Heart right ventricle (tissue), 16 donors: ENCODE measurements at regions not wholly inside any gene's neighbourhood (a gene's known extent, or its start where the extent isn't known, plus 50 kb on each side); places are given as distances from the start of the nearest gene placed in this dataset.

Experiments
- ATAC-seq, 8 donors: fragments of 200-7000 bp; cut with Tn5 transposase; one replicate each; pipeline ENCODE4 v1.9.1; 2020; ENCODE audit warnings: mild to moderate bottlenecking in 8 of 8, moderate library complexity in 8 of 8, moderate number of reproducible peaks in 1 of 8
- DNase-seq, 2 donors: peaks; one replicate each; pipeline ENCODE4 v3.0.0-alpha.2; 2020
- H3K27ac ChIP-seq, 10 donors: fragments of 200-600 bp; sonication (generic) in 2 of 10; one replicate each; pipeline versions ENCODE4 v1.5.0 to v1.8.0; 2020 to 2022; ENCODE audit warnings: mild to moderate bottlenecking in 3 of 10
- H3K27me3 ChIP-seq, 7 donors: fragments of 200-600 bp; one replicate each; pipeline ENCODE4 v1.8.0; 2021 to 2022; ENCODE audit warnings: mild to moderate bottlenecking in 2 of 7
- H3K36me3 ChIP-seq, 9 donors: fragments of 200-600 bp; sonication (generic) in 1 of 9; one replicate each; pipeline versions ENCODE4 v1.5.0 to v1.8.0; 2020 to 2022; ENCODE audit warnings: mild to moderate bottlenecking in 2 of 9
- H3K4me1 ChIP-seq, 9 donors: fragments of 200-600 bp; sonication (generic) in 1 of 9; one replicate each; pipeline versions ENCODE4 v1.5.0 to v1.8.0; 2020 to 2022; ENCODE audit warnings: mild to moderate bottlenecking in 4 of 9
- H3K4me3 ChIP-seq, 10 donors: fragments of 200-600 bp; sonication (generic) in 2 of 10; one replicate each; pipeline versions ENCODE4 v1.5.0 to v1.8.0; 2020 to 2022; ENCODE audit warnings: mild to moderate bottlenecking in 7 of 10, moderate library complexity in 2 of 10
- H3K9me3 ChIP-seq, 11 donors: fragments of 200-600 bp in 10 of 11; sonication (generic) in 2 of 11; one replicate each; pipeline versions ENCODE4 v1.5.0 to v1.8.0; 2013 to 2022; ENCODE audit warnings: mild to moderate bottlenecking in 2 of 11, control low read depth in 1 of 11, moderate library complexity in 1 of 11
- CTCF ChIP-seq, 9 donors: fragments of 200-600 bp; sonication (generic) in 2 of 9; IDR thresholded peaks; one replicate each; pipeline versions ENCODE4 v1.5.0 to v1.8.0; 2021 to 2022; ENCODE audit warnings: antibody characterized with exemption in 9 of 9, mild to moderate bottlenecking in 5 of 9, moderate library complexity in 1 of 9
- WGBS, 2 donors: extraction: QIAGEN DNeasy Blood & Tissue Kit; methylation state at CpG; one replicate each; pipeline ENCODE4 v1.1.7; 2013; ENCODE audit warnings: inconsistent platforms in 1 of 2; 5-methylcytosine and 5-hydroxymethylcytosine counted together
- intact Hi-C, 10 donors: fragments of 100-400 bp; cut with DNase I; formaldehyde crosslinking; loops; one replicate each; pipeline versions ENCODE4 v1.11.1 to v1.14.2; 2022
- donor health status: Arrhythmogenic right ventricular cardiomyopathy.
- donor health status: ischemic (EF 13 %, LVEDD 7.1; RV severe dilation, severe dysfunction).
- donor health status: healthy with polysubstance abuse.
- donor health status: DM: no; HTN: yes; CAD: no.
- donor health status: DM: no; HTN: no; CAD: no.
- donor health status: ischemic (EF 25% LVEDD 6.9; RV normal size, moderate dysfunction).
- donor health status: ischemic (EF 25% LVEDD 5.7; RV mildly dilated, moderate dysfunction).
- donor health status: healthy.
- donor health status: DM: yes; HTN: yes; CAD: no.
- donor health status: Ischemic cardiomyopathy.
- donor health status: ischemic (EF 35%, LVEDD 5.7; RV mildly dilated, moderate dysfunction).
- donor health status: nonischemic (EF 11% LVEDD 7.7; RV severe dilation, severe dysfunction).
- donor health status: DM: yes; HTN: yes; CAD: no.
- donor health status: PGD.
- donor health status: ischemic (EF 29% LVEDD 5.4; RV normal size, mild dysfunction).
- donor health status: nonischemic (EF 23%, LVEDD 6.1; RV moderate dilation, normal function).

GRCh38 chr5:85512896-85513295, 1104.8 kb upstream of the COX7C start:
- no peaks in the 10 kb centered on the region for H3K4me1 ChIP-seq
- ATAC-seq, result no peak
- DNase-seq, result no peak
- H3K27me3 ChIP-seq, result no peaks in the 10 kb centered on the region
- no peak overlapping the region for H3K4me3 ChIP-seq
- intact Hi-C loops, result no loop called here
- WGBS, 2 donors, result 83 to 90% methylated on average over 4 of the region's 4 CpGs
- peaks cover 0 to 28% (median 0%) of the 10 kb centered on the region in 11 donors for H3K9me3 ChIP-seq
- no peak for TF ChIP-seq CTCF (IDR thresholded peaks at IDR 0.05)
- no peak overlapping the region for H3K27ac ChIP-seq
- no peaks in the 10 kb centered on the region for H3K36me3 ChIP-seq

GRCh38 chr5:85515588-85515987, 1102.2 kb upstream of the COX7C start:
- Histone ChIP-seq H3K27me3 (no peaks in the 10 kb centered on the region), H3K27ac (no peak overlapping the region), H3K9me3 (peaks cover 0 to 7% (median 0%) of the 10 kb centered on the region in 11 donors), H3K36me3 (no peaks in the 10 kb centered on the region), H3K4me1 (no peaks in the 10 kb centered on the region), H3K4me3 (no peak overlapping the region)
- no peak for DNase-seq
- intact Hi-C loops, result no loop called here
- TF ChIP-seq CTCF (IDR thresholded peaks at IDR 0.05), result no peak
- no peak for ATAC-seq

GRCh38 chr5:85517386-85517785, 1100.4 kb upstream of the COX7C start:
- Histone ChIP-seq H3K36me3 (no peaks in the 10 kb centered on the region), H3K4me1 (no peaks in the 10 kb centered on the region), H3K27me3 (no peaks in the 10 kb centered on the region), H3K9me3 (no peaks in the 10 kb centered on the region), H3K27ac (no peak overlapping the region), H3K4me3 (no peak overlapping the region)
- TF ChIP-seq CTCF (IDR thresholded peaks at IDR 0.05), result no peak
- intact Hi-C loops, result no loop called here
- DNase-seq (no peak), ATAC-seq (no peak)
- 77 to 80% methylated on average over 3 of the region's 3 CpGs for WGBS, 2 donors

- WGBS, 2 donors, result 78 to 81% methylated on average over 4 of the region's 4 CpGs
- Histone ChIP-seq H3K4me1 (no peaks in the 10 kb centered on the region), H3K9me3 (no peaks in the 10 kb centered on the region), H3K27ac (no peak overlapping the region), H3K27me3 (no peaks in the 10 kb centered on the region), H3K4me3 (no peak overlapping the region), H3K36me3 (no peaks in the 10 kb centered on the region)
- peak in 1 of 8 donors; percentile 42 for ATAC-seq
- intact Hi-C loops, result no loop called here
- TF ChIP-seq CTCF (IDR thresholded peaks at IDR 0.05), result no peak
- DNase-seq, result no peak
Measured at GRCh38 chr5:85533341-85534047, 1084.2 kb upstream of the COX7C start.
